HCEC 1CT (cell line): ENCODE measurements at regions not wholly inside any gene's neighbourhood (a gene's known extent, or its start where the extent isn't known, plus 50 kb on each side); places are given as distances from the start of the nearest gene placed in this dataset.
"Not testable (repeated sequence)": the region's sequence is repeated elsewhere in the genome, so short reads cannot be mapped to it uniquely, and the experiment has no call there.

ENCODE experiments used
- DNase-seq: peaks from one replicate; pipeline ENCODE4 v3.0.0-alpha.2; 2017

DNA sequence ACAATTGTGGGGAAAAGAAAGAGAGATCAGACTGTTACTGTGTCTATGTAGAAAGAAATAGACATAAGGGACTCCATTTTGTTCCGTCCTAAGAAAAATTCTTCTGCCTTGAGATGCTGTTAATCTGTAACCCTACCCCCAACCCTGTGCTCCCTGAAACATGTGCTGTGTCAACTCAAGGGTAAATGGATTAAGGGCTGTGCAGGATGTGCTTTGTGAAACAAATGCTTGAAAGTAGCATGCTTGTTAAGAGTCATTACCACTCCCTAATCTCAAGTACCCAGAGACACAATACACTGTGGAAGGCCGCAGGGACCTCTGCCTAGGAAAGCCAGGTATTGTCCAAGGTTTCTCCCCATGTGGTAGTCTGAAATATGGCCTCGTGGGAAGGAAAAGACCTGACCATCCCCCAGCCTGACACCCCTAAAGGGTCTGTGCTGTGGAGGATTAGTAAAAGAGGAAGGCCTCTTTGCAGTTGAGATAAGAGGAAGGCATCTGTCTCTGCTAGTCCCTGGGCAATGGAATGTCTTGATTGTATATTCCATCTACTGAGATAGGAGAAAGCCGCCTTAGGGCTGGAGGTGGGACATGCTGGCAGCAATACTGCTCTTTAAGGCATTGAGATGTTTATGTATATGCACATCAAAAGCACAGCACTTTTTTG lies 695.9 kb upstream of the ADGRL4 start:
- not testable (repeated sequence) for DNase-seq

DNA sequence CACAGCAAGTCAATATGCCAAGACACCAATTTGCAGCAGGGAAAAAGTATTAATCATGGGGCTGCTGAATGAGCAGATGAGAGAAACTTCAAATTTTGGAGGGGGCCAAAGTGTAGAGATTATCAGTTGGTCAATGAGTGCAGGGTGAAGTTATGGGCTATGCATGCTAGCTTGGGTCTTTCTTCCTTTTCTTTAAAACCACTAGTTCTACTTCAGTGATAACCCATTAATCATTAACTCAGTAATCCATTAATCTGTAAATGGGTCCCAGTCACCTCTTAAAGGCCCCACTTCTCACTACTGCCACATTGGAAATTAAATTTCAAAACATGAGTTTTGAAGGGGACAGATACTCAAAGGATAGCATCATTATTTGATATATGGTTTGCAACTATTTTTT lies 688.6 kb upstream of the ADGRL4 start:
- no peak for DNase-seq

DNA sequence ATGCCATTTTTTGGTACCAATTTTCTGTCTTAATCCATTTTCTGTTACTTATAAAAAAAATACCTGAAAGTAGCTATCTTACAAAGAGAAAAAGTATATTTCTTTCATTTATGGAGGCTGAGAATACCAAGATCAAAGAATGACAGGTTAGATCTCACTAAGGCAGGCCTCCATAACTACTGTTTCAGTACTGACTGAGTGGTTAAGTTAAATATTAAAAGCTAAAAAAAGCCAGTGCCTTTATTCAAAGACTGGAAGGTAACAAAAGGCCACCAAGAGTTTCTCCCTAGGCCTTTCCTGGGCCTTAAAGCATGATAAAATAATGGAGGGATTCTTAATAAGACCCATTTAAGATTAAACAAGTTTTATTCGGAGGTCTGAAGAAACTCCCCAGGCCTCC lies 687.7 kb upstream of the ADGRL4 start:
- DNase-seq: no peak

DNA sequence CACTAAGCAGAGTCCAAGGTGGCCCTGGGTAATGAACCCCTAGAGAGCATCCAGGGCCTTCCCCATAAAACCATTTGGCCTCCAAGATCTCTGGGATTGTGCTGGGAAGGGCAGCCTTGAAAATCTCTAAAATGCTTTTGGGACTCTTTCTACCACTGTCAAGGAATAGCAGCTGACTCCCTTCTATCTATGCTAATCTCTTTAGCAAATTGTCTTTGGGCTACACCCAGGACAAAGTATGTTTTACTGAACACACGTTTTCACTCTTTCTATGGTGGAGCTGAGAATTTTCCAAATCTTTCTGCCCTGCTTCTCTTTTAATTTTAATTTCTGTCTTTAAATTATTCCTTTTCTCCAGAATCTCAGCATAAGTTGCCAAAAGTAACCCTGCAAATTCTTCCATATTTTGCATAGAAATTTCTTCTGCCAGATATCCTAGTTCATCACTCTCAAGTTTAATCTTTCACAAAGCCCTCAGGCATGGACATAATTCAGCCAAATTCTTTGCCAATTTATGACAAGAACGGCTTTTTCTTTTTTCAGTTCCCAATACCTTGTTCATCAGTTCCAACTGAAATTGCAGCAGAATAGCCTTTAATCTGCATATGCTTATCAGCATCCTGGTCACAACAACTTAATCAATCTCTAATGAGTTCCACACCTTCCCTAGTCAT lies 687.0 kb upstream of the ADGRL4 start:
- DNase-seq: no peak

DNA sequence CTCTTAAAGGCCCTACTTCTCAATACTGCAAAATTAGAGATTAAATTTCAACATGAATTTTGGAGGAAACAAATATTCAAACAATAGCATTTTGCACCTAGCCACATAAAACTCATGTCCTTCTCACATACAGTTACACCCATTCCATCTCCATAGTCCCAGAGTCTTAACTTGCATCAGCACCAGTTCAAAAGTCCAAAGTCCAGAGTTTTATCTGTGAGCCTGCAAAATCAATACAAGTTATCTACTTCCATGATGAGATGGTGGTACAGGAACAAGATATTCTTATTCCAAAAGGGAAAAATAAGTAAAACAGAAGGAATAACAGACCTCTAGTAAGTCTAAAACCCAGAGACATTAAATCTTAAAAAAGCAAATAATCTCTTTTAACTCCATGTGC lies 686.0 kb upstream of the ADGRL4 start:
- no peak for DNase-seq

DNA sequence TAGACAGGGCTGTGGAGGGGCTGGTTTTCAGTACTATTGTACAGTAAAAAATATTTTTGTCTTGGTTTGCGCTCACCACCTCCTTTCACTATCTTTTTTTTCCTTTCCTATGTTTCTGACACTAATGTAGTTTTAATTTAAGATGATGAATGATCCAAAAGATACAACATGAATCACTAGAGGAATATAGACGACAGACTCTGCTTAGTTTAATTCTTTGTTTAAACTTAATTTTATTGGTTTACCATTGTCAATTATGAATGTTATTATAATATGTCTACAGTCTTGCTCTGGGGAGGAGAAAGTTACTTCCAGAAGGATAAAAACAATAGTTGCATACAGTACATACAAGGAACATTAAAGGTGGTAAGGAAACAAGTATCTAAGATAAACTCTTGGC lies 682.4 kb upstream of the ADGRL4 start:
- DNase-seq: no peak

DNA sequence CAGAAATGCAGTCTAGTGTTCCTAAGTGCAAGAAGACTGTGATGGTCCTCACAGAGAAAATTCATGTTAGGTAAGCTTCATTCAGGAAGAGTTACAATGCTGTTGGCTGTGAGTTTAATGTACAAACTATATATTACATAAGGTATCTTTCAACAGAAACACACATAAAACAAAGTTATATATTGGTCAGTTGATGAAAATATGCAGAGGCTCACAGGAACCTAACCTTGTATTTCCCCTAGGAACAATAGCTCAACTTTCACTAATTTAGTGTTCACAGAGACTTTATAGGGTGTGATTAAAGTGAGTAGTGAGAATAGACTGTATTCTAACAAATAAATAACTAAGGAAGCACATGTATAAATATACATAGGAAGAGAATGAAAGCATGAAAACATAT lies 676.9 kb upstream of the ADGRL4 start:
- no peak for DNase-seq

DNA sequence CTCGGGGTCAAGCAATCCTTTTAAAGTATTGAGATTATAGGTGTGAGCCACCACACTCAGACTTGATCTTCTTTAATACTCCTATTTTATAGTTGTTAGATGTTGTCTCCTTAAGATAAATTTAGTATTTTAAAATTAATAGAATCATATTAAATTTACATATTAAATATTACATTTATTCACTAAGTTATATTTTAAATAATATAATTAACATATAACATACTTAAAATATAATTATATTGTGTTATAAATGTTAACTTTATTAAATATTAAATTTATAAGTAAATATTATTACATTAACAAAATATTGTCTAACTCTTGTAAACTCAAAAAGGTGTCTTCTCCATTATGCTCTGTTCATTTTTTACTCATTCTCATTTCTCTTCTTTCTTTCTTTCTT lies 675.9 kb upstream of the ADGRL4 start:
- DNase-seq: no peak

DNA sequence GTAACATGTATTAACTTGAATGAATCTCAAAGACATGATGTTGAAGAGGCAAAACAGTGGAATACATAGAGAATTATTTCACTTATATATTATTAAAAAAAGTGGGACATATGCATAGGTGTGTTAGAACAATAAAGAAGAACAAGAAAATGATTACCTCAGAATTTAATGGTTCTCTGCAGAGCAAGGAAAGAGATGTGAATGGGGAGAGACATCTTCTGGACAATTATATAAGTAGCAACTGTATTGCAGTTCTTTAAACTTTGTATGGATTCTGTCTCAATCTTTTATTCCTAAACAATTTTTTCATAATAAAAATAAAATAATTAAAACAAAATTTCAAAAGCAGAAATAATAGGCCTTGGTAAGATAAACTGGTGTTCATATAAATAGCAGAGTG lies 674.9 kb upstream of the ADGRL4 start:
- no peak for DNase-seq

DNA sequence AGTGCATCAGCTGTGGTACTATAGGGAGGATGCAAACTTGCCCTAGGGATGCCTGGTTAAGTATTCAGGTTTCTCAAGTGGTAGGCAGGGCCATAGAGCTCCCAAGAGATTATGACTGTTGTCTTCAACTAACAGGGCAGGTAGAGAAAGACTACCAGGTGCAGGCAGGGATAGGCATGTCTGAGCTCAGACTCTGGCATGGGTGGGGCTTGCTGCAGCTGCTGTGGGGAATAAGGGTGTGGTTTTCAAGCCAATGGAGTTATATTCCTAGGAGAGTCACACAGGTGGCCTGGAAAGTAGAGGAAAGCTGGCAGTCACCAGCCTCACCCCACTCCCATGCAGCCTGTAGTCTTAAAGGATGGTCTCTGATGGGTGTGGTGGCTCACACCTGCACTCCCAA lies 673.4 kb upstream of the ADGRL4 start:
- no peak for DNase-seq

DNA sequence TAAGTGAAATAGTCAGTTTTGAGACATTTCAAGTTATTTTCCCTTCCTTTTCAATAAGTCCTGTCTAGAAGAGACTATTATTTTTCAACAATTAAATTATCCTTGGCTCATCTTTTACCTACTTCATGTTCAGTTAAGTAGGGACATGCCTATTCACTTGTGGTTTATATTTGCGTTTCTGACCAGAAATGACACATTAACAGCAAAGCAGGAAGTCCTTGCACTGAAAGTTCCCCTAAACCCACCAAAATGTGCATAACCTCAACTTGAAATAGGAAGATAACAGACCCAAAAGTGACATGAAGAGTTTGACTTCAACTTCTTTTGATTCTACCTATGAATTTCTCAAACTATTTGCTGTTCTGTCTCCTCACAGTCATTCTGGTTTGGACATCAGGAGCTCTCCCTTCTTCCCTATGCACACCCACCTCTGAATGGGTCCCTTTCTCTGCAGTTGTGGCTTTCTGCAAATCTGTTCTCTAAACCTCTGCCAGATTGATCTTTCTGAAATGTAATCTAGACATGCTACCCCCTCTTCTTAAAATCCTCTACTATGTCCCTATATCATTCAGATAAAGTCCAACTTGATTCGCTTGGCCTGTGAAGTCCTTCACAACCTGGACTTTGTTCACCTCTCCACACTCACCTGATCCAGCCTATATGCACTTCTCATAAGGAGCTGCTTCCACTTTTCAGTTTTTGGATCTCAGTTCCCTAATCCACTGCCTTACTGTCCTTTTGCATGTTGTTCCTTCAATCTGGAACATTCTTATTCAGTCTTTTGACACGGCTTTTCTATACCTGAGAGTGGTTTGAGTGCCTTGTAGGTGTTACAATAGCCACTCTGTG lies 661.5 kb upstream of the ADGRL4 start:
- DNase-seq: no peak

DNA sequence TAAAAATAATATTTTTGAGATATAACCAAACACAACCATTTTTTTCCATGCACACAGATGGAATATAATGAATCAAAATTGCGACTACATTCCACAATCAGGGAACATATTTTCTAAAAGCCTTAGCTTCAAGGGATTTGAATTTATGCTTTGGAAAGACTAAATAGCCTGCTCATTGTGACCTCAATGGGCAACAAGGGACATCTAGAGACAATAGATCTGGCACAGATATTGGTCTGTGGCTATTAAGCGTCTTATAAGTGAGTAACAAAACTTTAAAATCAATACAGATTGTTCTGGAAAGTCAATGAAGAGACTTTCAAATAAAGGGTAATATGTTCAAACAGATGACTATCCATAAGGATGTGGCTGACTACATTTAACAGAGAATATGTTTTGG lies 660.6 kb upstream of the ADGRL4 start:
- DNase-seq: no peak

DNA sequence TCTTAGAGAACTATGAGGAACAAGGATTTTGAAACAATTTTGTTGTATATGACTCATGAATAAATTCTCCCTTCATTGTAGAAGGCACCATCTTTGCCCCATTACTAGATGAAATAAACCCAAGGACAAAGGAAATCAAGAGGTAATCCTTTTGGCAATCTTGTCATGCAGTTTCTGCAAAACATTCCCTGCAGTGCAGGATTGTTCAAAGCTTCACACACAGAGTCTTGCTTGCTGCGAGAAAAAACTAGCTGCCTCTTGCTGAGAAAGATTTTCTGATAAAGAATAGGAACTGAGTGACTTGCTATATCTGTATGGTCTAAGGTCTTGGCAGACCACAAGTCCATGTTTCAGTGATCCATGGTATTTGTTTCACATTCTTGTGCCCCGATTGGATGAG lies 657.4 kb upstream of the ADGRL4 start:
- DNase-seq: no peak

DNA sequence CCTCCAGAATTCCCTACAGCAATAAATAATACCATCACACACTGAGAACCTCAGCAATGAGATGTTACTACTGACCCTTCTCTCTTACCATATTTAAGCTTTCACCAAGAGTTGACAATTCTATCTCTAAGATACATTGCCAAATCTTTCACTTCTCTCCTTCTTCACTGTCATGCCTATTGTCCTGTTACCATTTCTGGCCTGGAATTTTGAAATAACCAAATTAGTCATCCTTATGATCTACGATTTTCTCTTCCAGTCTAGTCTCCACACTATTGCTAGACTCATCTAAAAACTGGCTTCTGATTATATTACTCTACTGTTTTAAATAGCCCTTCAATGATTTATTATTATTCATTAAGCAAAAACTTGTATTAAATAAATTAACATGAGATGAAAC lies 656.1 kb upstream of the ADGRL4 start:
- DNase-seq: peak; percentile 5

DNA sequence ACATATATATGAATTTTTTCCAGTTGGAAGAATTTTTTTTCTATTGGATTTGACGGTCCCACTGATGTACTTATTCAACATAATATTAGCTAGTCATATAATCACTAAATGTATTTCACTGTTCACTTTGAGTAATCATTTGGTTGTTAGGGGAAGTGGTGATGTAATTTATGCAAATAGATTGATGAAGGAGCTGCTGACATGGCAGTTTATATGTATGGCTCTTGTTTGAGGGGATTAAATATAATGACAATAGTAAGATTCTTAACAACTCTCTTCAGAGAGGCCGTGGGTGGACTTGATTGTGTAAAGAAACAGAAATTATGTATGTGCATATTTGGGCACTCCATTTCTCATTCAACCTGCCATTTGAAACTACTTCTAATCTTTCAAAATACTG lies 653.6 kb upstream of the ADGRL4 start:
- DNase-seq: no peak

DNA sequence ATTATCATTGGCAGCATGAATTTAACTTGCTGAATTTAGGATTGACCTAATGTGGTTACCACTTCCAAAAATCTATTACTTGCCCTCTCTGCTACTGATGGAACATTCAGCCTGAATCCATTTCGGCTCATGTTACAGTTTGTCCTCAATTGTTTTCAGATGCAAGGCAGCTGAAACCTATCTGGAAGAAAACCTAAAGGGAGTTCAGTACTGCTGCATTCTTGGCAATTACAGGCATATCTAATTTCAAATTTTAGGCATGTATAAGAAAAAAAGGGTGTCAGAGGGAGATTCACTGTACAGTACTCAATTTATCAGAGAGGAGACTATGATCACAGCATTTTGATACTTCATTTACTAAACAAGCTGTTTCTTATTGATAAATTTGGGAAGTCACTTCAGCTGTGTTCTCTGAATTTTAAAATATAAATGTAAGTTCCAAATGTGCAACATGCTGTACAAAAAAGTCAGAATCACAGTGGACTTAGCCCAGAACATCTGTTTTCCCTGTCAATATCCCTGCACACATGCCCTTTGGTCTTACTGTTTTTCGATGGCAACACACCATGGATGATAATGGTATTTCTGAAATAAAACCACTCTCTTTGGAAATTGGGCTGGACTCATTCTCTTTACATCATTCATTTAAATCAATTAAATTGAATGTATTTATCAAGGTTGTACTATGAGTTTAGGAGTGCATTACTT lies 651.6 kb upstream of the ADGRL4 start:
- no peak for DNase-seq

DNA sequence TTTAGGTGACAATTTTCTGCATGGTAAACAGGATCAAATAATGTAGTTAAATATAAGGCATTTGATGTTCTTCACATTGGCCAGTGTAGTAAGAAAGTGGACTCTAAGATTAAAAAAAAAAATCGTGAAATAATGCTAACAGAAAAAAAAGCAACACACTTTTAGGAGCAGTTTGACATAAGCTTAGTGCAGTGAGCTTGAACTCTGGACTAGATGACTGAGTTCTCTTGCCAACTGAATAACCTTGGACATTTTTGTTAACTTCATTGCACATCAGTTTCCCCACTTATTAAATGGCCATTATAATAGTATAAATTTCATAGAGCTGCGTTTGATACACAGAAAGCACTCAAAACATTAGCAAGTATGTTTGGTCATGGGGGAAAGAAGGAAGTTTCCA lies 649.3 kb upstream of the ADGRL4 start:
- no peak for DNase-seq

DNA sequence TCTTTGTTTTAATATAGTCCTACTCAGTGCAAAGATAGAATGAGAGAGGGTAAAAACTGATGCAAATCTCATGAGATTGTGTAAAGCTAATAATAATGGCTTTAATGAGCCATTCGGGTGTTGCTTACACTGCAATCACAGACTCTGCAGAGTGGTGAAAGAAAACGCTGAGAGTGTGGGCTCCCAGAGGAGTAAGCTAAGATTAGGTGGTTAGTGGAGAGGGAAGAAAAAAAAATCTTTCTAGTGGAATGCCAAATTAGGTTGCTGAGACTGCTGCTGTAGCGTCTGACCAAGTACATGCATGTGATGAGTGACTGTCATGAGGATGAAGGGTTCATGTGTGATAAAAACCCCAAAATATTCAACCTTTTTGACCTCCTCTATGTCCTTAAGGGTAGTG lies 645.9 kb upstream of the ADGRL4 start:
- DNase-seq: no peak

DNA sequence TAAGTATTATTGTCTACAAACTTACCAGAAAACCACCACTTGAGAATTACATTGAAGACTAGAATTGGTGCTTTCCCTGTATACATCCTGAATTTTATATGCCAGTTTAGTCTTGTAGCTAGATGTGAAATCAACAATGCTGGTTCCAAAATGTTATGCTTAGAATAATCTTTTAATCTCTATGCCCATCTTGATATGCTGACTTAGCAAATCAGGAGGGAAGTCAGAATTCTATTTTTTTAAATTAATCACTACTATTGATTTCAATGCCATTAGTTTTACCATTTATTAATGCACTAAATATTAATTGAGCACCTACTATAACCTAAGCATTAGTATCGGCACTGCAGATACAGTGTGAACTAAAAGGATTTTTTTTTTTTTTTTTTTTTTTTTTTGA lies 641.6 kb upstream of the ADGRL4 start:
- no peak for DNase-seq

DNA sequence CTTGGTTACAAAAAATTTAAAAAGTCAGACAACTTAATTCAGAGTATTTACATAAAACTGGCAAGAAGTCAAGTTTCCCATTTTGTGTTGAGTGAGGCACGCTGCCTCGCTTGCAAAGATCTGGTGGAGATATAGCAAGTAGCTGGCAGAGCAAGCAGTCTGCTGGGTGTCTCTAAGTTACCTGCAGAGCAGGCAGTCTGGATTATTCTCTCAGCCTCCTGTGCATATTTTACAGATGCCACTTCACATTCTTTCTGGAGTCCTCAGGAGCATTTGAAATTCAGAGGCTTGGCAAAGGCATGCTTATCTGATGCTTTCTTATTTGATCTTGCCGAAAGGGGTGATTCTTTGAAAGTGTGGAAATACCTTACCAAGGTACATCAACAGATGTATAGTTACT lies 640.4 kb upstream of the ADGRL4 start:
- no peak for DNase-seq

DNA sequence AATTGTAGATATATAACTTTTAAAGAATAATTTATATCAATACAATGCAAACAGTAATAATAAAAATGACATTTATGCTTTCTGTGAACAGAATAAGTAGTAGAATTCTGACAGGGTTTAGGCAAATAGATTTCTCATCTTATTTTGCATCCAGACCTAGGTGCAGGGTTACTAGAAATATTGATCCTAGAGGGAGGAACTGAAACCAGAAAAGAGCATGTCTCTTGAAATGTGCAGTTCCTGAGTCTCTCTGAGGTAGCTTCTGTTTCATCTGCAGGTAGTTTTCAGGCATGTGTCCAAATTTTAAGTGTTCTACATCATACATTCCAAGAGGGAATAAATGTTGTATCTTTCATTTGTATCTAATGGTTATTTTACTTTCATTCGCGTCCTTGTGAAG lies 631.9 kb upstream of the ADGRL4 start:
- no peak for DNase-seq

DNA sequence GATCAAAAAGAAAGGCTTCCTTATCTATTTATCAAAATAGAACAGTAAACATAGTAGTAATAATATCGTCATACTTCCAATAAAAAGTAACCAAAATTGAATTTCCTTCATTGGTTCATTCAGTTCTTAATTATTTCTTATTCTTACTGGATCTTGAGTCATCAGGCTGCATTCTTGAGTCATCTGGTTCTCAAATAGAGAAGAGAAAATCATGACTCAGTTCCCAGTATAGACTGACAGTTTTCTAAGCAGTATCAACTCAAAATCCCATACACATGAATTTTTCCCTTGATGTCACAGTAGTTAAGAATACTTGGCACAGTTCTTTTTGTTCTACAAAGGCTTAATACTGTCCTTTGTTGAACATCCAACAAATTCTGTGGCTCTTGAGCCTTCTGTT lies 626.9 kb upstream of the ADGRL4 start:
- DNase-seq: peak; percentile 83

DNA sequence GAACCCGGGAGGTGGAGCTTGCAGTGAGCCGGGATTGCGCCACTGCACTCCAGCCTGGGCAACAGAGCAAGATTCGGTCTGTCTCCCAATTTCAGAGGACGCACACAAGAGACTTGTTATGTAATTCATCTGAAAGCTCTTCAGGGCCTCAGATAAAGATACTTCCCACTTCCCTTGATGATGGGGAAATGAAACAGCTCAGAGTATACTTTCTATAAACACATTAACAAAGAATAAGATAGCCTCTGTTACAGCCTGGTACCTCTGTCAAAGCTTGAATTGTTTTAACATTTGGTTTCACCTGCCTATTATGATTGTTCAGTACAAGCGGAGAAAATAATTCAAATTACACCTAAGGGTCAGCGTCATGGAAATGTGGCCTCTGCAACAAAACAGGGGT lies 622.9 kb upstream of the ADGRL4 start:
- no peak for DNase-seq

DNA sequence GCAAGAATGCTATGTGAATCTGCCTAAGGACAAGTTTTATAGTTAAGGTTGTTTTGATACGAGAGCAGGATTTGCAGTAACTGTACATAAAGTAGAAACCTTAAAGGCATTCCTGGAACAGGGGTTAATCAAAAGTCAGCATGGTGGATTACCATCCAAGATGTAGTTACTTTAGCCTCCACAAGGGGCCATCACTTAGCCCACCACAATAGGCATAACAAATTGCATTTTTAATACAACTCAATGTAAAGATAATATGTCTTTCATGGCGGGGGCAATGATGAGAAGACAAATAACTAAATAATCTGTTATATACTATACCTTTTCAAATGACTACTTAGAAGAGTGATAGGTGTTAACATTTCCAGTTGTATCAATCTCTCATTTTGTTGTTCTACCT lies 611.2 kb upstream of the ADGRL4 start:
- DNase-seq: no peak
